Activated naive CD4-positive, alpha-beta T cell treated with anti-CD3 and anti-CD28 coated beads, Interleukin-2, amount 50 U/mL, for 24 hours (primary cell): ENCODE measurements at regions not wholly inside any gene's neighbourhood (a gene's known extent, or its start where the extent isn't known, plus 50 kb on each side); places are given as distances from the start of the nearest gene placed in this dataset.

Experiments used
- H3K27ac Mint-ChIP-seq: one replicate; pipeline ENCODE4 v1.8.0; 2021; ENCODE audit warnings: mild to moderate bottlenecking, mixed read lengths
- H3K27me3 Mint-ChIP-seq: one replicate; pipeline ENCODE4 v1.8.0; 2021; ENCODE audit warnings: mixed read lengths
- H3K36me3 Mint-ChIP-seq: one replicate; pipeline ENCODE4 v1.8.0; 2021; ENCODE audit warnings: mixed read lengths
- H3K4me1 Mint-ChIP-seq: one replicate; pipeline ENCODE4 v1.8.0; 2021; ENCODE audit warnings: mixed read lengths
- H3K4me3 Mint-ChIP-seq: one replicate; pipeline ENCODE4 v1.8.0; 2021; ENCODE audit warnings: mild to moderate bottlenecking, mixed read lengths
- H3K9me3 Mint-ChIP-seq: one replicate; pipeline ENCODE4 v1.8.0; 2021; ENCODE audit warnings: mixed read lengths

DNA sequence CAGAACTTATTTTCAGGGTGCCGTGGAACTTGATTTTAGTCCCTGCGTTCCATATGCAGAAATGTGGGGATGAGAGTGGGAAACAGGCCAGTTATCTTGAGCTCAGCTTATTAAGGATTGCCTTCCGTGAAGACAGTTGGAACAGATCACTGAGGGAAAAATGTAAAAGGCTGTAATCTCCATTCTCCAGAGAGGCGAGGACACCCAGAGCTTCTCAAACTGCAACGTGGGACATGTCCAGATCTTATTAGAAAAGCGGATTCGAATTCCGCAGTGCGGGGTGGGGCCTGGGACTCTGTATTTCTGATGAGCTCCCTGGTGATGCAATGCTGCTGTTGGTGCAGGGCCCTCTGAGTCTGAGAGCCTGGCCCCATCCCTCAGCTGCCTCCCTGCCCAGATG, 185.6 kb upstream of the CIBAR2 start:
- no peak overlapping the region for H3K27ac Mint-ChIP-seq
- no peaks in the 10 kb centered on the region for H3K27me3 Mint-ChIP-seq
- no peak overlapping the region for H3K4me3 Mint-ChIP-seq
- no peaks in the 10 kb centered on the region for H3K4me1 Mint-ChIP-seq
- H3K9me3 Mint-ChIP-seq = no peaks in the 10 kb centered on the region
- H3K36me3 Mint-ChIP-seq = no peaks in the 10 kb centered on the region

DNA sequence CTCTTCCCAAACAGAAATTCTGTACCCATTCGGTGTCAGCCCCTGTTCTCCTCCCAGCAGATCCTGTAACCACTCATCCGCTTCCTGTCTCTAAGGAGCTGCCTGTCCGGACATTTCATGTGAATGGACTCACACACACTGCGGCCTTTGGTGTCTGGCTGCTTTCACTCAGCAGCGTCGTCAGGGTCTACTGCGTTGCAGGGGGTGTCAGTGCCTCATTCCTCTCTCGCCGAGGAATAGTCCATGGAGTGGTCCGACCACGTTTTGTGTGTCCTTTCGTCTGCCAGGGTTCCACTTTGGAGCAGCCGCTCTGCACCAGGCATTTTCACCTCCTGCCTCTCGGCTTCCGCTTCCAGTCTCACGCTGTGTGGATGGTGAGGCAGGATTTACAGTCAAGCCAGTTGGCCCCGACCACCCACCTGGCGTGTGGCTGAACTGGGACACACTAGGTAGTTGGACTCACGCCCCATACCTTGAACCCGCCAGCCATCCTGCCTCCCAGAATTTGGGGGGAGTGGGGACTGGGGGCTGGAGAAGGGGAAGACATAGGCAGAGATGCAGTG, 188.2 kb upstream of the CIBAR2 start:
- H3K4me3 Mint-ChIP-seq = no peak overlapping the region
- H3K27ac Mint-ChIP-seq = peak overlapping the region; percentile 73
- H3K27me3 Mint-ChIP-seq = no peaks in the 10 kb centered on the region
- peaks cover 15% of the 10 kb centered on the region for H3K4me1 Mint-ChIP-seq
- no peaks in the 10 kb centered on the region for H3K9me3 Mint-ChIP-seq
- H3K36me3 Mint-ChIP-seq = no peaks in the 10 kb centered on the region

DNA sequence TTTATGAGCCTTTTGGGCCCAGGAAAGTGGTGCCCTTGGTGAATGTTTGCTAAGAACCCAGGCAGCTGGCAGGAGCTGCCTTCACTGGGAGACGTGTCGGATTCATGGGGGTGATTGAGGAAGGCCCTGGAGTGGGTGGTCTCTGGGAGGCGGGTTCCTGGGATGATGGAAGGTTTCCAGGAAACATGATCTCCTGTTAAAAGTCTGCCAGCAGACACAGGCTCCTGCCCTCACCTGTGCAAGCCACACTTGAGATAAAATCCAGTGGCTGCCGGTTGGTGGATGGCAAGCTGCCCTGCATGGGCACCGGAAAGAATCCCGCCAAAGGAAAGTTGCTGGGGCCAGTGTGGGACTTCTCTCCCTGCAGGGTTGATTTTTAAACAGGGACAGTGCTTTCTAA, 189.0 kb upstream of the CIBAR2 start:
- Mint-ChIP-seq H3K36me3 (no peaks in the 10 kb centered on the region), H3K9me3 (no peaks in the 10 kb centered on the region), H3K4me3 (no peak overlapping the region), H3K27me3 (no peaks in the 10 kb centered on the region), H3K27ac (no peak overlapping the region), H3K4me1 (peaks cover 22% of the 10 kb centered on the region)

DNA sequence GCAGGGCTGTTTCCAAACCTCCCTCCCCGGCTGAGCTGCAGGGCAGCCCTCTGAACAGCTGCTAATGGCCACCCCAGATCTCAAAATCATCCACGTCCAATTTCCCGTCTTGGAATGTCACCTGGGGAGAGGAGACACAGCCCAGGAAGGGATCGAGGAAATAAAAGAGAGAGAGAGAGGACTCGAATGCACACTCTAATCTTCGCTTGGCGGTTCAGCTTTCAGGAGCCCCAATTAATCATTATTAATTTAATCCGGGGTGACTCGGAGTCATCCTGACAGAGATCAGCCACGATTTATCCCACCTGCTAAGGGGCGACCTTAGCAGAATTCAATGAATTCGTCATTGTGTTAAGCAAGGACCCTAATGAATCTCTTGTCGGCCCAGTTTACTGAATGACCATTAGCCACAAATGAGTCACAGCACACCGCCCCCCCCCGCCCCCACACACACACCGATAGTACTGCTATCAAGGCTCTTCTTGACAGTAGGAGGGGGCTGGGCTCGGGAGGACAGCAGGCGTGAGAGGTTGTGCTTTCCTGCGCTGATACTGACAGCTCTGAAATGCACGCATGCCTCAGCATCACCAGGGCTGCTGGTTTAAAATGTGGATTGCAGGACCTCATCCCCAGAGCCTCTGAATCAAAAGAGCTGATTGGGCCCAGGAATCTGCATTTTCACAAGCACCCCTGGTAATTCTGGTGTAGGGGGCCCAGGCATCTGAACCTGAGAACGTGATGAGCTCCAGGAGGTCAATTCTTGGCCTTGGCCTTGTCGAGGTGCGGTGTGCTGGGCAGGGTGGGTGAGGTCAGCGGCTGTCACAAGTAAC, 190.0 kb upstream of the CIBAR2 start:
- Mint-ChIP-seq H3K36me3 (no peaks in the 10 kb centered on the region), H3K4me1 (peaks cover 30% of the 10 kb centered on the region), H3K4me3 (no peak overlapping the region), H3K27ac (no peak overlapping the region), H3K27me3 (no peaks in the 10 kb centered on the region), H3K9me3 (no peaks in the 10 kb centered on the region)

- H3K9me3 Mint-ChIP-seq = no peaks in the 10 kb centered on the region
- peaks cover 37% of the 10 kb centered on the region for H3K4me1 Mint-ChIP-seq
- no peaks in the 10 kb centered on the region for H3K27me3 Mint-ChIP-seq
- H3K27ac Mint-ChIP-seq = no peak overlapping the region
- no peaks in the 10 kb centered on the region for H3K36me3 Mint-ChIP-seq
- no peak overlapping the region for H3K4me3 Mint-ChIP-seq
These were observed 190.6 kb upstream of the CIBAR2 start for GRCh38 chr16:85302848-85303353.

GRCh38 chr16:85303354-85303883, 191.1 kb upstream of the CIBAR2 start:
- H3K9me3 Mint-ChIP-seq = no peaks in the 10 kb centered on the region
- peaks cover 42% of the 10 kb centered on the region for H3K4me1 Mint-ChIP-seq
- H3K27me3 Mint-ChIP-seq = no peaks in the 10 kb centered on the region
- H3K4me3 Mint-ChIP-seq = peak overlapping the region; percentile 39
- H3K27ac Mint-ChIP-seq = no peak overlapping the region
- H3K36me3 Mint-ChIP-seq = no peaks in the 10 kb centered on the region

DNA sequence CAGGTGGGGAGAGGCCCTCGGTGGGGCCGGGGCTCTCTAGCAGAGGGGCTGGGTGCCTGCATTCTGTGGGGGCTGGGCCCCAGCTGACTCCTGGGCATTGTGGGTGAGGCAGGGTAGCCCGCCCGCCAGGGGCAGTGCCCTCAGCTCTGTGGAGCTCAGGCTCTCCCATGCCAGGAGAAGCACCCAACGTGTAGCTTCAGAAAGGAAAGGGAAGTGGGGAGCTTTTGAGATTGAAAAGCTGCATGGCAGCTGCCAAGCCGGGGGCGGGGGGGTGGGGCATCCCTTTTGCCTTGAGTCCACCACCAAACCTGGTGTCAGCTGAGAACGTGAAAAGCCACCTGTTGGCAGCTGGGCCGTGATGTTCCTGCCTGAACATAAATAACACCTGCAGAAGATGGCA, 192.1 kb upstream of the CIBAR2 start:
- H3K27ac Mint-ChIP-seq = no peak overlapping the region
- no peaks in the 10 kb centered on the region for H3K27me3 Mint-ChIP-seq
- H3K36me3 Mint-ChIP-seq = no peaks in the 10 kb centered on the region
- no peaks in the 10 kb centered on the region for H3K9me3 Mint-ChIP-seq
- H3K4me1 Mint-ChIP-seq = peaks cover 47% of the 10 kb centered on the region
- no peak overlapping the region for H3K4me3 Mint-ChIP-seq

GRCh38 chr16:85306071-85306792, 194.0 kb upstream of the CIBAR2 start:
- H3K4me1 Mint-ChIP-seq = peaks cover 59% of the 10 kb centered on the region
- H3K4me3 Mint-ChIP-seq = peak overlapping the region; percentile 73
- H3K9me3 Mint-ChIP-seq = no peaks in the 10 kb centered on the region
- peak overlapping the region; percentile 82 for H3K27ac Mint-ChIP-seq
- no peaks in the 10 kb centered on the region for H3K36me3 Mint-ChIP-seq
- H3K27me3 Mint-ChIP-seq = no peaks in the 10 kb centered on the region

DNA sequence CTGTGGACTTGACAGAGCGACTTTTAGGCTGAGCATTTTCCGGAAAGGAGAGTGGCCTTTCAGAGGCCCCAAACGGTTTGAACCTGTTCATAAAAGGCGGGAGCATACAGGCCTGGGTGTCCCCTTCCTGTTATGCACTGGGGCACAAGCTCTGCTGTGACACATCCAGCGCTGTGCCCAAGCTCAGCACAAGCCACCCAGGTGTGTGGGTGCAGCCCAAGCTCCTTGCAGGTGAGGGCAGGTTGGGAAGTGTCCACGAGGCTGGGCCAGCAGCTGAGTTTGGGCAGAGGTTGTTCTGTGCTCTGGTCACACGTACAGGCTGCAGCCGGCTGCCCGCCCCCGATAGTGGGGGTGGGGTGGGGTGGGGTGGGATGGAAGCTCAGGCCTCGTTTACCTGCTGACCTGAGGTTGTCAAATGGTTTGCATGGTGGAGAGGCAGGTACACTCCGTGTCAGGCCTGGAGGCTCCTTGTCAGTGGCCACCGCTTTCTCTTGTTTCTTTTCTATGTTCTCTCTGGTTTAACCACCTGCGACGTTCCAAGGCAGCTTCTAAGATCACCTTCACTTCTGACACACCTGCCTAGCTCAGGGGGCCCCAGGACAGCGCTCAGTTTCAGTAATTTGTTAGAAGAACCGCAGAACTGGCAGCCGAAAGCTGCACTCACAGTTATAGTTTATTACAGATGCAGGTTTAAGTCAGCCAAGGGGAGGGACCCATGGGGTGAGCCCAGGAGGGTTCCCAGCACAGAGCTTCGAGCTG, 194.7 kb upstream of the CIBAR2 start:
- no peaks in the 10 kb centered on the region for H3K27me3 Mint-ChIP-seq
- H3K4me1 Mint-ChIP-seq = peaks cover 65% of the 10 kb centered on the region
- no peak overlapping the region for H3K4me3 Mint-ChIP-seq
- H3K27ac Mint-ChIP-seq = peak overlapping the region; percentile 59
- H3K9me3 Mint-ChIP-seq = no peaks in the 10 kb centered on the region
- no peaks in the 10 kb centered on the region for H3K36me3 Mint-ChIP-seq

DNA sequence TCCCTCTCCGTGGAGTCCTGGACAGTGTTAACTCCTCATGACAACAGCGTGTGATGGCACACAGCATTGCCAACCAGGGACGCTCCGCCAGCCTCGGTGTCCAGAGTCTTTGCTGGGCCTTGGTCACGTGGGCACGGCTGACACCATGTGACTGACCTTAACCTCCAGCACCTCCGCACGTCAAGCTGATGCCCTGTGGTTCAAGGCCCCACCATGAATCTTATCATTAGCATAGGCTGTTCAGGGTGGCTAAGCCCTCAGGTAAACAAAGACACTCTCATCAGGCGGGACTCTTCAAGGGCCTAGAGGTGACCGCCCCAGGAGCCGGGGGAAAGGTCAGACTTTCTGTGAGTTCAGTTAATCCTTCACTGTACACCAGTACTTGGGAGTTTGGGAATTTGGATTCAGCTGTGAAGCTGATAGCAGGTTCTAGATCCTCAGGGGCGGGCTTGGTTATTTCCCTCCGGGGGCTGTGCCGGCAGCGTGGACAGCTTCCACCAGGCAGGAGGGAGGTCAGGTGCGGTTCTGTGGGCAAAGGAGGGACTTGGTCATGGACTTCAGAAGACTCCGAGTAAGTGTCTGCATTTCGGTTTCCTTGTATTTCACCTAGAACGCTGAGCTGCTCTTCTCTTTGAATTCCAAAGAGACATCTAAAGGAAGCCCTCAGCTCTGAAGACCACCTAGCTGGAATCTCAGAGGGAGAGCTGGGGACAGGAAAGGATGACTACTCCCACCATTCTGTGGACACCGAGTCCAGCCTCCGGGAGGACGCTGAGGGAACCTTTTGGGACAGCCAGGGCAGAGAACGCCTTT, 195.5 kb upstream of the CIBAR2 start:
- H3K27ac Mint-ChIP-seq = peak overlapping the region; percentile 59
- peaks cover 70% of the 10 kb centered on the region for H3K4me1 Mint-ChIP-seq
- peak overlapping the region; percentile 35 for H3K4me3 Mint-ChIP-seq

GRCh38 chr16:85308611-85309540, 196.6 kb upstream of the CIBAR2 start:
- H3K36me3 Mint-ChIP-seq = no peaks in the 10 kb centered on the region
- no peaks in the 10 kb centered on the region for H3K9me3 Mint-ChIP-seq
- H3K27ac Mint-ChIP-seq = peak overlapping the region; percentile 23
- H3K4me3 Mint-ChIP-seq = peak overlapping the region; percentile 35
- H3K4me1 Mint-ChIP-seq = peaks cover 66% of the 10 kb centered on the region
- H3K27me3 Mint-ChIP-seq = no peaks in the 10 kb centered on the region

More for the DNA sequence above, 195.5 kb upstream of the CIBAR2 start:
- no peaks in the 10 kb centered on the region for H3K9me3 Mint-ChIP-seq
- no peaks in the 10 kb centered on the region for H3K36me3 Mint-ChIP-seq
- H3K27me3 Mint-ChIP-seq = no peaks in the 10 kb centered on the region

GRCh38 chr16:85309656-85310587, 197.7 kb upstream of the CIBAR2 start:
- Mint-ChIP-seq H3K9me3 (no peaks in the 10 kb centered on the region), H3K36me3 (no peaks in the 10 kb centered on the region), H3K27ac (peak overlapping the region; percentile 35), H3K4me1 (peaks cover 59% of the 10 kb centered on the region), H3K27me3 (no peaks in the 10 kb centered on the region), H3K4me3 (peak overlapping the region; percentile 58)
